DOHH2 (cell line): ENCODE measurements at regions not wholly inside any gene's neighbourhood (a gene's known extent, or its start where the extent isn't known, plus 50 kb on each side); places are given as distances from the start of the nearest gene placed in this dataset.

Experiments
- H3F3A ChIP-seq: fragments of 200-600 bp; sonication (generic), shearing (Covaris generic); 2 replicates; pipeline ENCODE4 v1.6.0; 2016; ENCODE audit warnings: antibody characterized with exemption, mild to moderate bottlenecking; ENCODE audit not compliant: control insufficient read depth, insufficient read depth
- H3K27ac ChIP-seq: fragments of 200-600 bp; sonication (generic); 2 replicates; pipeline ENCODE4 v1.5.1; 2014; ENCODE audit warnings: low read depth, mild to moderate bottlenecking, low read length, moderate library complexity
- H3K27me3 ChIP-seq: fragments of 200-600 bp; sonication (generic); 2 replicates; pipeline ENCODE4 v1.6.1; 2014; ENCODE audit warnings: mild to moderate bottlenecking, low read length, mixed read lengths; ENCODE audit not compliant: control insufficient read depth
- H3K36me3 ChIP-seq: fragments of 200-600 bp; sonication (generic); 2 replicates; pipeline ENCODE4 v1.6.1; 2014; ENCODE audit warnings: mild to moderate bottlenecking, low read length, moderate library complexity, mixed read lengths; ENCODE audit not compliant: control insufficient read depth
- H3K4me1 ChIP-seq: fragments of 200-600 bp; sonication (generic); 2 replicates; pipeline ENCODE4 v1.6.1; 2014; ENCODE audit warnings: mild to moderate bottlenecking, low read length, mixed read lengths; ENCODE audit not compliant: control insufficient read depth
- H3K4me2 ChIP-seq: fragments of 200-600 bp; sonication (generic); 2 replicates; pipeline ENCODE4 v1.6.0; 2014; ENCODE audit warnings: mild to moderate bottlenecking, low read length, moderate library complexity
- H3K4me3 ChIP-seq: fragments of 200-600 bp; sonication (generic); 2 replicates; pipeline ENCODE4 v1.5.1; 2014; ENCODE audit warnings: mild to moderate bottlenecking, low read length, mixed read lengths
- H3K79me2 ChIP-seq: fragments of 200-600 bp; sonication (generic); 2 replicates; pipeline ENCODE4 v1.6.1; 2014; ENCODE audit warnings: mild to moderate bottlenecking, low read length, mixed read lengths; ENCODE audit not compliant: control insufficient read depth
- H3K9me2 ChIP-seq: fragments of 200-600 bp; sonication (generic); replicated peaks from 2 replicates; pipeline ENCODE4 v1.6.1; 2014; ENCODE audit warnings: mild to moderate bottlenecking, low read length, mixed read lengths; ENCODE audit not compliant: control insufficient read depth
- H3K9me3 ChIP-seq: fragments of 200-600 bp; sonication (generic); 2 replicates; pipeline ENCODE4 v1.6.1; 2014; ENCODE audit warnings: antibody characterized with exemption, low read length, mixed read lengths; ENCODE audit not compliant: control insufficient read depth, insufficient read depth
- H4K20me1 ChIP-seq: fragments of 200-600 bp; sonication (generic); 2 replicates; pipeline ENCODE4 v1.6.0; 2014; ENCODE audit warnings: low read depth, mild to moderate bottlenecking, antibody characterized with exemption, low read length, moderate library complexity; ENCODE audit not compliant: control insufficient read depth, insufficient read depth
- EZH2phosphoT487 ChIP-seq: fragments of 200-600 bp; sonication (generic); IDR thresholded peaks from 2 replicates; pipeline ENCODE4 v1.6.1; 2017; ENCODE audit warnings: borderline replicate concordance, mild to moderate bottlenecking, antibody characterized with exemption, low read length, moderate library complexity, mixed read lengths
- TF ChIP-seq, protein P1 (sequence below): fragments of 200-600 bp; sonication (generic); IDR thresholded peaks from one replicate; pipeline ENCODE4 v1.5.1; 2014; ENCODE audit warnings: antibody characterized with exemption, mild to moderate bottlenecking, low read depth, low read length; ENCODE audit not compliant: poor library complexity, severe bottlenecking

DNA sequence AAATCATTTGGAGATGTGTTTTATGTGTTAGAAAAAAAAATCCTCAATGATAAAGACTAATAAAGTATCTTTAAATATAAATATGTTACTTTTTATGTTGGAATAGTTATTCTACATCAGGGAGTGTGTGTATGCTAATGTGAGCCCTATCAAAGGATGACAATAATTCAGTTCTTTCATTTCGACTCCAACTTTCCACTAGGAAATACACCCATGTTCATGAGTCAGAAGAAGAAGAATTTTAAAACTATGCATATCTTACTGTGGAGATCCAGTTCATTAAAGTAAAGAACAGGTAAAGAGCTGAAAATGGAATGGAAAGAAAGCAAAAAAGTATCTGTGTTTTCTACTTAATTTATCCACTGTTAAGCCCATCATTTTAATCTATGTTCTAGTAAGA is 399.8 kb downstream of the KCNJ2 start:
- Histone ChIP-seq H3K27me3 (no peaks in the 10 kb centered on the region), H4K20me1 (no peaks in the 10 kb centered on the region), H3K9me3 (no peaks in the 10 kb centered on the region), H3K4me2 (no peak overlapping the region), H3K9me2 (no peaks in the 10 kb centered on the region), H3F3A (no peaks in the 10 kb centered on the region), H3K36me3 (no peaks in the 10 kb centered on the region), H3K27ac (no peak overlapping the region), H3K4me1 (no peaks in the 10 kb centered on the region), H3K4me3 (no peak overlapping the region), H3K79me2 (no peaks in the 10 kb centered on the region)
- TF ChIP-seq EZH2phosphoT487 = no peak
- TF ChIP-seq, protein P1, sequence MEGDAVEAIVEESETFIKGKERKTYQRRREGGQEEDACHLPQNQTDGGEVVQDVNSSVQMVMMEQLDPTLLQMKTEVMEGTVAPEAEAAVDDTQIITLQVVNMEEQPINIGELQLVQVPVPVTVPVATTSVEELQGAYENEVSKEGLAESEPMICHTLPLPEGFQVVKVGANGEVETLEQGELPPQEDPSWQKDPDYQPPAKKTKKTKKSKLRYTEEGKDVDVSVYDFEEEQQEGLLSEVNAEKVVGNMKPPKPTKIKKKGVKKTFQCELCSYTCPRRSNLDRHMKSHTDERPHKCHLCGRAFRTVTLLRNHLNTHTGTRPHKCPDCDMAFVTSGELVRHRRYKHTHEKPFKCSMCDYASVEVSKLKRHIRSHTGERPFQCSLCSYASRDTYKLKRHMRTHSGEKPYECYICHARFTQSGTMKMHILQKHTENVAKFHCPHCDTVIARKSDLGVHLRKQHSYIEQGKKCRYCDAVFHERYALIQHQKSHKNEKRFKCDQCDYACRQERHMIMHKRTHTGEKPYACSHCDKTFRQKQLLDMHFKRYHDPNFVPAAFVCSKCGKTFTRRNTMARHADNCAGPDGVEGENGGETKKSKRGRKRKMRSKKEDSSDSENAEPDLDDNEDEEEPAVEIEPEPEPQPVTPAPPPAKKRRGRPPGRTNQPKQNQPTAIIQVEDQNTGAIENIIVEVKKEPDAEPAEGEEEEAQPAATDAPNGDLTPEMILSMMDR = no peak

DNA sequence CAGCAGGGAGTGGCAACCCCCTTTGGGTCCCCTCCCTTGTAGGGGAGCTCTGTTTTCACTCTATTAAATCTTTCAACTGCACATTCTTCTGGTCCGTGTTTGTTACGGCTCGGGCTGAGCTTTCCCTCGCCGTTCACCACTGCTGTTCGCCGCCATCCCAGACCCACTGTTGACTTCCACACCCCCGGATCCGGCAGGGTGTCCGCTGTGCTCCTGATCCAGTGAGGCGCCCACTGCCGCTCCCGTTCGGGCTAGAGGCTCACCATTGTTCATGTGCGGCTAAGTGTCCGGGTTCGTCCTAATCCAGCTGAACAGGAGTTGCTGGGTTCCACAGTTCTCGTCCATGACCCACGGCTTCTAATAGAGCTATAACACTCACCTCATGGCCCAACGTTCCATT is 408.1 kb downstream of the KCNJ2 start:
- Histone ChIP-seq H3K4me2 (no peak overlapping the region), H3K4me3 (no peak overlapping the region), H3K27me3 (no peaks in the 10 kb centered on the region)

DNA sequence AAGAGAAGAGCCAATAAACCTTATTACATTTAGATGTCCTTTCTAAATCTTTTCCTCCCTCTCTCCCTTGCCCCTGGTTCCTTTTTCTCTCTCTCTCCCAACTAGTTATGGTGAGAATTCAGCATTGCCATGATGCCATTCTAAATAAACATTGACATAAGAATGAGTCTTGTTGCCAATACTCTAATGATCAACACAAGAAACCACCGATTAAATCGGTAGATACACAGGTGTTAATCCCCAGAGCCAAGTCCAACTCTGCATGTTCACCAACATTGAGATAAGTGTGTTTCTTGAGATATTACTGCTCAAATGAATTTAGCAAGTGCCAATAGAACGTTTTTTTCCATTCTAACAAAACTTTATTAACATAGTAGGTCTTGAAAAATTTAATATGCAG is 412.1 kb downstream of the KCNJ2 start:
- no peaks in the 10 kb centered on the region for H3K9me3 ChIP-seq
- TF ChIP-seq EZH2phosphoT487 = no peak
- TF ChIP-seq, protein P1 = no peak

More for the DNA sequence above, 408.1 kb downstream of the KCNJ2 start:
- Histone ChIP-seq H3K9me2 (no peaks in the 10 kb centered on the region), H3K36me3 (no peaks in the 10 kb centered on the region), H4K20me1 (no peaks in the 10 kb centered on the region), H3K4me1 (no peaks in the 10 kb centered on the region), H3F3A (no peaks in the 10 kb centered on the region), H3K27ac (no peak overlapping the region), H3K79me2 (no peaks in the 10 kb centered on the region), H3K9me3 (no peaks in the 10 kb centered on the region)
- TF ChIP-seq EZH2phosphoT487 = no peak
- TF ChIP-seq, protein P1 = no peak

DNA sequence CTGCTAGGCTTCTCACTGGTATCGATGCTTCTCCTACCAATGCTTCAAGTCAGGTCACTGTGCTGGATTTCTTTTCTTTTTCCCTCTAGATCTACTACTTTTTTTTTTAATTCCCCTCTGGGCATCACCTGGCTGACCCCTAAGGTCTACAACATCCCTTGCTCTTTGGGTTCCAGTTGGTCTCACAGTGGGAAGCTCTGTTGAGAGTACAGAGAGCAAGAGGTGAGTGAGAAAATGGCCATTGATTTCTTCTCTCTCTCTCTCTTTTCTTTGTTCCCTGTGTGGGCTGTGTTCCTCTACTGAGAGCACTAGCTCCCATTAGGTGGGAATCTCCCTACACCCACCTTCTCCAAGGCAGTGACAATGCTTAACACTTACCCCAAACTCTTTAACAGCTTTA is 413.4 kb downstream of the KCNJ2 start:
- no peak for TF ChIP-seq EZH2phosphoT487
- TF ChIP-seq, protein P1 = no peak
- Histone ChIP-seq H3K79me2 (no peaks in the 10 kb centered on the region), H3F3A (no peaks in the 10 kb centered on the region), H3K9me2 (no peaks in the 10 kb centered on the region), H3K9me3 (no peaks in the 10 kb centered on the region), H3K4me3 (no peak overlapping the region), H3K4me1 (no peaks in the 10 kb centered on the region), H3K36me3 (no peaks in the 10 kb centered on the region), H4K20me1 (no peaks in the 10 kb centered on the region), H3K27ac (no peak overlapping the region), H3K4me2 (no peak overlapping the region), H3K27me3 (no peaks in the 10 kb centered on the region)

More for the DNA sequence above, 412.1 kb downstream of the KCNJ2 start:
- H3K27ac ChIP-seq = no peak overlapping the region
- H3K4me3 ChIP-seq = no peak overlapping the region
- H4K20me1 ChIP-seq = no peaks in the 10 kb centered on the region
- H3K9me2 ChIP-seq = no peaks in the 10 kb centered on the region
- no peaks in the 10 kb centered on the region for H3K4me1 ChIP-seq
- no peaks in the 10 kb centered on the region for H3K27me3 ChIP-seq
- H3K79me2 ChIP-seq = no peaks in the 10 kb centered on the region
- no peaks in the 10 kb centered on the region for H3K36me3 ChIP-seq
- no peaks in the 10 kb centered on the region for H3F3A ChIP-seq
- H3K4me2 ChIP-seq = no peak overlapping the region
